GM13976 (cell line): ENCODE measurements at regions not wholly inside any gene's neighbourhood (a gene's known extent, or its start where the extent isn't known, plus 50 kb on each side); places are given as distances from the start of the nearest gene placed in this dataset.

Source experiments
- DNase-seq: peaks from one replicate; pipeline ENCODE4 v3.0.0; 2012; ENCODE audit warnings: low spot score
- in situ Hi-C: fragments of 300-500 bp; cut with MboI; formaldehyde crosslinking; loops from one replicate; pipeline ENCODE4 v1.12.0; 2022; ENCODE audit warnings: low sequenced_read_pairs, mixed read lengths, inconsistent platforms; ENCODE audit not compliant: unreplicated experiment
- TF ChIP-seq, protein P1 (sequence below): IDR thresholded peaks from 2 replicates; pipeline ENCODE4 v1.5.1; 2012; ENCODE audit warnings: borderline replicate concordance, mild to moderate bottlenecking; ENCODE audit not compliant: insufficient read depth; ENCODE audit errors: extremely low read depth, missing control alignments, control extremely low read depth

DNA sequence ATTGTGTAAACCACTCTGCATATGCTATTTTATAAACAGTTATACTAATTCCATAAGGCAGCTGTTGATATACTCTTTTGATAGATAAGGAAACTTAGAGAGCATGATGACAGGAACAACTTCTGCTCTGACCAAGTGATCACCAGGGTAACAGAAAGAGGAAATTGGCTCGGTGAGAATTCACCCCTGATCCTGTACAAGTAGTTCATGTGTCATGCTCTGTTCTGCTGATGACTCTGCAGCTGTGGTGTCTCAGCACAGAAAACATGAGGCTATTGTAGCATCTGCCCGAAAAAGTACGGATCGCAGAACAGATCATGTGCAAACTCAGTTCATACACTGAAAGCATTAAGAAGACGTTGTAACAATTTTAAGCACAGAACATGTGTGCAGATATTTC is 345.0 kb downstream of the LRIG3 start:
- in situ Hi-C loops = no loop called here
- no peak for DNase-seq
- TF ChIP-seq, protein P1, sequence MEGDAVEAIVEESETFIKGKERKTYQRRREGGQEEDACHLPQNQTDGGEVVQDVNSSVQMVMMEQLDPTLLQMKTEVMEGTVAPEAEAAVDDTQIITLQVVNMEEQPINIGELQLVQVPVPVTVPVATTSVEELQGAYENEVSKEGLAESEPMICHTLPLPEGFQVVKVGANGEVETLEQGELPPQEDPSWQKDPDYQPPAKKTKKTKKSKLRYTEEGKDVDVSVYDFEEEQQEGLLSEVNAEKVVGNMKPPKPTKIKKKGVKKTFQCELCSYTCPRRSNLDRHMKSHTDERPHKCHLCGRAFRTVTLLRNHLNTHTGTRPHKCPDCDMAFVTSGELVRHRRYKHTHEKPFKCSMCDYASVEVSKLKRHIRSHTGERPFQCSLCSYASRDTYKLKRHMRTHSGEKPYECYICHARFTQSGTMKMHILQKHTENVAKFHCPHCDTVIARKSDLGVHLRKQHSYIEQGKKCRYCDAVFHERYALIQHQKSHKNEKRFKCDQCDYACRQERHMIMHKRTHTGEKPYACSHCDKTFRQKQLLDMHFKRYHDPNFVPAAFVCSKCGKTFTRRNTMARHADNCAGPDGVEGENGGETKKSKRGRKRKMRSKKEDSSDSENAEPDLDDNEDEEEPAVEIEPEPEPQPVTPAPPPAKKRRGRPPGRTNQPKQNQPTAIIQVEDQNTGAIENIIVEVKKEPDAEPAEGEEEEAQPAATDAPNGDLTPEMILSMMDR = no peak

DNA sequence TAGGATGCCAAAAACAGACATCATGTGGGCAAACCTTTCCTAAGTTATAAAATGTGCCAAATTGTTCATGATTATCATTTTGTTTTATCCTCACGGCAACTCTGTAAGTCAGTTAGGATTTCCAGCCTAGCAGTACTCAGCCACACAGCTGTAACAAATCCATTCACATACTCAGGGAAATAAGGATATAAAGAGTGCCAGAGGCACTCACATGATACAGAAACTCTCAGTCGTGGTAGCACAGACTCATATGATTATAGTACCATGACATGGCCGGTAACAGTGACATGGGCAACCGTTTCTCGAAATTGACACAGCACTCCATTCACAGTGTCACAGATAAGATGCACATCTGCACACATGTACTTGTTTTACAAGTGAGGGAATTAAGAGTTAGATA is 344.2 kb downstream of the LRIG3 start:
- in situ Hi-C loops = no loop called here
- no peak for DNase-seq
- TF ChIP-seq, protein P1 = no peak

DNA sequence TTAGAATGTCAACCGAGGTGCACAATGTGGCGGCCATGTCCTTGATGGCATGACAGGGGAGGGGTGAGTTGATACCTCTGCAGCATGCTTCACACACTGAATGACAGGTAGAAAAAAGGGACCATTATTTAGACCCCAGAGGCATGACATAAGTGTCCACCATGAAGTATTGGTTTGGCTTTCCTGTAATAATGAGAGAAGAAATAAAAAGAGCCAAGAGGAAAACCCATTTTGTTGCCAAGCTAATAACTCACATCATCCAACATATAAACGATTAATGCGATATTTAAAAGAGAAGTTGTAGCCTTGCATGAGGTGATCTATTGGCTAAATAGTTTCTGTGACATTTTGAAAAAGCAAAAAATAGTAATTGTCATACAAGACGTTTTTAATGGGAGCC is 343.4 kb downstream of the LRIG3 start:
- TF ChIP-seq, protein P1 = no peak
- in situ Hi-C loops = no loop called here

DNA sequence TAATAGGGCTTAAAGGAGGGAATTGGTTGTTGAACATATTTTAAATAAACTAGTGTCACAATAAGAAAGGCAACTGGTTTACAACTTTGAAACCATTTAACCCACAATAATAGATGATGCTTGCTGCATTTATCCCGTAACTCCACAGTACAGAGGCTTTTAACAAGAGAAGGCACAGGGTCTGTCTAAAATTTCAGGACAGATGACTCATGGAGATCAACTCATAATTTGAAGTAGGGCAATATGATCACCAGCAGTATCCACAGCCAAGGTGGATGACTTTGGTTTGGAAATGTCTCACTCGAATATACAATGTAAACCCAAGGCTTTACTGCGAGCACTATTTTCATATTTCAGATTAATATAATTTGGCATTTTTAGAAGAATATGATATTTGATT is 340.2 kb downstream of the LRIG3 start:
- TF ChIP-seq, protein P1 = no peak
- DNase-seq = no peak
- in situ Hi-C loops = no loop called here

More for the DNA sequence above, 343.4 kb downstream of the LRIG3 start:
- no peak for DNase-seq

DNA sequence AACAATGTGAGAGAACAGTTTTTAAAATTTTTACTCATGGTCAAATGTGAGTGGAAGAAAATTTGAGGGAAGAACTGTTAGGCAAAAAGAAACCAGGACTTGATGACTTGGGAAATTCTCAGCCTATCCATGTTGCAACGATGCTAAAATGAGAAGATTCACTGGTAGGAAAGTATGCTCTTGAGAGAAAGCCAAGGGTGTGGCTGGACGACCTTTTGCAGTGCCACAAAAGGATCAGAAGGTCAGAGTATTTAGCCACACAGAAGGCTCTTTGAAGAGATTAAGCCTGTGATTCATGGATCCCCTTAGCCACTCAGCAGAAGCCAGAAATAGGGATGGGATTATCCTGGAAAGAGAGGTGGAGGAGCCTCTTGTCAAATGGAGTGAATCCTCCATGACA is 336.8 kb downstream of the LRIG3 start:
- TF ChIP-seq, protein P1 = no peak
- in situ Hi-C loops = no loop called here
- DNase-seq = no peak

DNA sequence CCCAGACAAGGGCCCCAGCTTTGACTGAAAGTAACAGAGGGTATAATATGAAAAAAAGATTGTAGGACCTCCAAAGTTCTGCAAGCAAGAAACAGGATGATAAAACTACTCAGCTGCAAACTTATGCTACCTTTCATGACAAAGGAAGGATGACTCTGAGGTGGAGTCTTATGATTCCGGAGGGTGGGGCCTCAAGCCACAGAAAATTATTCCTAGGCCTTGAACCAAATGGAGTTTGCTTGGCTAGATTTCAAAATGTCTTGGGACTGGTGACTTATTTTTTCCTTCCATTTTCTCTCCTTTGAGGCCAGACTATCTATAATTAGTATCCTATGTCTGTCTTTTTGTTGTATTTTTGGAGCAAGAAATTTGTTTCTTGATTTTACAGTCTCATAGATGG is 336.4 kb downstream of the LRIG3 start:
- TF ChIP-seq, protein P1 = no peak
- in situ Hi-C loops = no loop called here
- no peak for DNase-seq

DNA sequence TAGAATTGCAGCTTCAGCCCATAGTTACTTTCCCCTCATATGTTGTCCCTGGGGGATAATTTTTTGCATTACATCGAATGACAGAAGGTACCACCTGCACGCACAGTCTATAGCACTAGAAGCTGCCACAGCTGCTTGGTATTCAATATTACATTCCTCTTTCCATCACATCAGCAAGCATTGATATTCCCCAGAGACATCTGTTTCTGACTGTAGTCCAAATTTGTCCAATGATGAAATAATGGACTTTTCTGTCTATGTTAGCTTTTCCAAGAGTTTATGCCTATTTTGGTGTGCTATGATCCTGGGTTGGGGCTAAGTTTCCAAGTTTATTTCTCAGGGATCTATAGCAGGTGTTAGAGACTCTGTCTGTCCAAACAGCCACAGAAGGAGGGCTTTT is 335.4 kb downstream of the LRIG3 start:
- no peak for DNase-seq
- in situ Hi-C loops = no loop called here
- TF ChIP-seq, protein P1 = no peak
